Ectodermal cell (in vitro differentiated cells): ENCODE measurements at regions not wholly inside any gene's neighbourhood (a gene's known extent, or its start where the extent isn't known, plus 50 kb on each side); places are given as distances from the start of the nearest gene placed in this dataset.
"Not testable (repeated sequence)": the region's sequence is repeated elsewhere in the genome, so short reads cannot be mapped to it uniquely, and the experiment has no call there.

Source experiments
- H3K27ac ChIP-seq: 2 replicates; pipeline ENCODE4 v1.7.0; 2013; ENCODE audit warnings: mild to moderate bottlenecking, low read depth, low read length; ENCODE audit not compliant: insufficient read depth, poor library complexity, severe bottlenecking
- H3K27me3 ChIP-seq: 2 replicates; pipeline ENCODE4 v1.7.0; 2013; ENCODE audit warnings: mild to moderate bottlenecking, low read length; ENCODE audit not compliant: insufficient read depth, control insufficient read depth, poor library complexity, severe bottlenecking
- H3K36me3 ChIP-seq: one replicate; pipeline ENCODE4 v1.7.0; 2013; ENCODE audit warnings: low read length; ENCODE audit not compliant: control insufficient read depth, insufficient read depth
- H3K4me1 ChIP-seq: one replicate; pipeline ENCODE4 v1.7.0; 2013; ENCODE audit warnings: low read length; ENCODE audit not compliant: control insufficient read depth, insufficient read depth
- H3K4me3 ChIP-seq: 2 replicates; pipeline ENCODE4 v1.7.0; 2013; ENCODE audit warnings: low read depth, low read length, control low read depth; ENCODE audit not compliant: insufficient read depth
- H3K9me3 ChIP-seq: 2 replicates; pipeline ENCODE4 v1.7.0; 2013; ENCODE audit warnings: mild to moderate bottlenecking, low read length, moderate library complexity; ENCODE audit not compliant: control insufficient read depth
- WGBS, 2 experiments: methylation state at CpG; one replicate each; pipeline ENCODE4 v1.1.7; 2013; ENCODE audit warnings: missing lambda C conversion rate in 2 of 2; 5-methylcytosine and 5-hydroxymethylcytosine counted together

GRCh38 chr7:145134377-145134776 lies 298.5 kb upstream of the TPK1 start:
- no peak overlapping the region for H3K4me3 ChIP-seq
- no peaks in the 10 kb centered on the region for H3K27me3 ChIP-seq
- no peaks in the 10 kb centered on the region for H3K4me1 ChIP-seq
- no peaks in the 10 kb centered on the region for H3K36me3 ChIP-seq
- H3K27ac ChIP-seq: no peak overlapping the region
- no peaks in the 10 kb centered on the region for H3K9me3 ChIP-seq

GRCh38 chr7:145123502-145123901 lies 287.6 kb upstream of the TPK1 start:
- 90 to 93% methylated on average over 2 of the region's 2 CpGs for WGBS, 2 experiments
- Histone ChIP-seq H3K36me3 (no peaks in the 10 kb centered on the region), H3K4me3 (no peak overlapping the region), H3K9me3 (no peaks in the 10 kb centered on the region), H3K27ac (no peak overlapping the region), H3K27me3 (no peaks in the 10 kb centered on the region), H3K4me1 (no peaks in the 10 kb centered on the region)

- H3K9me3 ChIP-seq: no peaks in the 10 kb centered on the region
- H3K27ac ChIP-seq: no peak overlapping the region
- WGBS, 2 experiments: 79 to 80% methylated on average over 1 of the region's 1 CpG
- H3K4me1 ChIP-seq: no peaks in the 10 kb centered on the region
- H3K27me3 ChIP-seq: no peaks in the 10 kb centered on the region
- H3K4me3 ChIP-seq: no peak overlapping the region
- H3K36me3 ChIP-seq: no peaks in the 10 kb centered on the region
Observed at GRCh38 chr7:145106001-145106400, 270.1 kb upstream of the TPK1 start.

GRCh38 chr7:145105561-145105960 lies 269.7 kb upstream of the TPK1 start:
- WGBS, 2 experiments: 88 to 94% methylated on average over 2 of the region's 2 CpGs
- Histone ChIP-seq H3K27me3 (no peaks in the 10 kb centered on the region), H3K27ac (no peak overlapping the region), H3K4me1 (no peaks in the 10 kb centered on the region), H3K4me3 (no peak overlapping the region), H3K9me3 (no peaks in the 10 kb centered on the region), H3K36me3 (no peaks in the 10 kb centered on the region)

GRCh38 chr7:145104400-145104799 lies 268.5 kb upstream of the TPK1 start:
- Histone ChIP-seq H3K9me3 (no peaks in the 10 kb centered on the region), H3K4me3 (no peak overlapping the region), H3K27me3 (no peaks in the 10 kb centered on the region), H3K4me1 (no peaks in the 10 kb centered on the region), H3K36me3 (no peaks in the 10 kb centered on the region), H3K27ac (no peak overlapping the region)
- WGBS, 2 experiments: 100% methylated on average over 1 of the region's 1 CpG

- not testable (repeated sequence) for H3K4me1 ChIP-seq, H3K4me3 ChIP-seq, H3K9me3 ChIP-seq, H3K27me3 ChIP-seq, H3K27ac ChIP-seq, H3K36me3 ChIP-seq
- WGBS, 2 experiments: 85 to 95% methylated on average over 10 of the region's 10 CpGs
Observed at GRCh38 chr7:145102199-145102598, 266.3 kb upstream of the TPK1 start.

GRCh38 chr7:145092766-145093165 lies 256.9 kb upstream of the TPK1 start:
- Histone ChIP-seq H3K27ac (no peak overlapping the region), H3K4me1 (no peaks in the 10 kb centered on the region), H3K4me3 (no peak overlapping the region), H3K36me3 (no peaks in the 10 kb centered on the region), H3K9me3 (no peaks in the 10 kb centered on the region), H3K27me3 (no peaks in the 10 kb centered on the region)
- WGBS, 2 experiments: 94% methylated on average over 3 of the region's 4 CpGs

GRCh38 chr7:145088111-145088745 lies 252.4 kb upstream of the TPK1 start:
- Histone ChIP-seq H3K27ac (no peak overlapping the region), H3K4me1 (peaks cover 2% of the 10 kb centered on the region), H3K4me3 (no peak overlapping the region), H3K9me3 (no peaks in the 10 kb centered on the region), H3K27me3 (no peaks in the 10 kb centered on the region), H3K36me3 (no peaks in the 10 kb centered on the region)
- WGBS, 2 experiments: 80 to 93% methylated on average over 3 of the region's 3 CpGs

- no peak overlapping the region for H3K4me3 ChIP-seq
- H3K9me3 ChIP-seq: no peaks in the 10 kb centered on the region
- WGBS, 2 experiments: 85 to 90% methylated on average over 6 of the region's 6 CpGs
- no peaks in the 10 kb centered on the region for H3K27me3 ChIP-seq
- H3K4me1 ChIP-seq: peaks cover 8% of the 10 kb centered on the region
- H3K27ac ChIP-seq: no peak overlapping the region
- no peaks in the 10 kb centered on the region for H3K36me3 ChIP-seq
Observed at GRCh38 chr7:145082366-145083161, 246.7 kb upstream of the TPK1 start.

- WGBS, 2 experiments: 77 to 84% methylated on average over 2 of the region's 2 CpGs
- no peaks in the 10 kb centered on the region for H3K4me1 ChIP-seq
- no peaks in the 10 kb centered on the region for H3K27me3 ChIP-seq
- no peak overlapping the region for H3K27ac ChIP-seq
- no peak overlapping the region for H3K4me3 ChIP-seq
- H3K36me3 ChIP-seq: no peaks in the 10 kb centered on the region
- no peaks in the 10 kb centered on the region for H3K9me3 ChIP-seq
Observed at GRCh38 chr7:145065473-145065872, 229.6 kb upstream of the TPK1 start.
